H9 (cell line): ENCODE measurements at regions not wholly inside any gene's neighbourhood (a gene's known extent, or its start where the extent isn't known, plus 50 kb on each side); places are given as distances from the start of the nearest gene placed in this dataset.

ENCODE experiments used
- DNase-seq: peaks from one replicate; pipeline ENCODE4 v3.0.0-alpha.2; 2017
- H2AFZ ChIP-seq: one replicate; pipeline ENCODE4 v1.6.1; 2013; ENCODE audit warnings: mild to moderate bottlenecking, low read length, control low read depth, moderate library complexity
- H2AK5ac ChIP-seq: 2 replicates; pipeline ENCODE4 v1.6.1; 2013; ENCODE audit warnings: low read length, control low read depth, mixed read lengths; ENCODE audit not compliant: insufficient read length
- H2BK120ac ChIP-seq: one replicate; pipeline ENCODE4 v1.6.1; 2013; ENCODE audit warnings: low read depth, mild to moderate bottlenecking, low read length, control low read depth, inconsistent platforms; ENCODE audit not compliant: poor library complexity, severe bottlenecking
- H2BK12ac ChIP-seq: 2 replicates; pipeline ENCODE4 v1.6.1; 2013; ENCODE audit warnings: low read length, control low read depth, mixed read lengths, low read depth; ENCODE audit not compliant: insufficient read length
- H2BK15ac ChIP-seq: 2 replicates; pipeline ENCODE4 v1.6.1; 2013; ENCODE audit warnings: low read depth, low read length, control low read depth
- H2BK20ac ChIP-seq: one replicate; pipeline ENCODE4 v1.6.1; 2013; ENCODE audit warnings: low read depth, mild to moderate bottlenecking, low read length, control low read depth, inconsistent platforms; ENCODE audit not compliant: poor library complexity, severe bottlenecking
- H2BK5ac ChIP-seq: 2 replicates; pipeline ENCODE4 v1.6.1; 2013; ENCODE audit warnings: low read length, control low read depth, mixed read lengths; ENCODE audit not compliant: insufficient read length
- H3K14ac ChIP-seq: 2 replicates; pipeline ENCODE4 v1.6.1; 2013; ENCODE audit warnings: low read length, control low read depth; ENCODE audit not compliant: insufficient read depth
- H3K18ac ChIP-seq: 2 replicates; pipeline ENCODE4 v1.6.1; 2013; ENCODE audit warnings: low read depth, mild to moderate bottlenecking, mixed read lengths, low read length, control low read depth; ENCODE audit not compliant: insufficient read length
- H3K23ac ChIP-seq: 2 replicates; pipeline ENCODE4 v1.6.1; 2013; ENCODE audit warnings: low read length, control low read depth, mixed read lengths, low read depth; ENCODE audit not compliant: insufficient read length
- H3K23me2 ChIP-seq: 2 replicates; pipeline ENCODE4 v1.6.1; 2013; ENCODE audit warnings: low read depth, mild to moderate bottlenecking, mixed read lengths, low read length, control low read depth; ENCODE audit not compliant: insufficient read length, poor library complexity, severe bottlenecking
- H3K27ac ChIP-seq: 2 replicates; pipeline ENCODE4 v1.5.1; 2013; ENCODE audit warnings: low read length, control low read depth, mixed read lengths, low read depth; ENCODE audit not compliant: insufficient read length
- H3K27me3 ChIP-seq: 2 replicates; pipeline ENCODE4 v1.6.1; 2013; ENCODE audit warnings: low read length, control low read depth, inconsistent platforms; ENCODE audit not compliant: insufficient read depth
- H3K4ac ChIP-seq: 2 replicates; pipeline ENCODE4 v1.6.1; 2013; ENCODE audit warnings: low read depth, mild to moderate bottlenecking, control low read depth, inconsistent platforms, low read length, moderate library complexity
- H3K4me1 ChIP-seq: 2 replicates; pipeline ENCODE4 v1.6.1; 2013; ENCODE audit warnings: low read length, control low read depth, inconsistent platforms; ENCODE audit not compliant: insufficient read depth
- H3K4me2 ChIP-seq: 2 replicates; pipeline ENCODE4 v1.6.1; 2013; ENCODE audit warnings: low read length, control low read depth, mixed read lengths; ENCODE audit not compliant: insufficient read length, insufficient read depth
- H3K56ac ChIP-seq: 2 replicates; pipeline ENCODE4 v1.6.1; 2013; ENCODE audit warnings: low read depth, mild to moderate bottlenecking, mixed read lengths, low read length, control low read depth; ENCODE audit not compliant: insufficient read length
- H3K79me1 ChIP-seq: 2 replicates; pipeline ENCODE4 v1.6.1; 2013; ENCODE audit warnings: low read depth, mild to moderate bottlenecking, moderate library complexity, low read length, control low read depth, inconsistent platforms; ENCODE audit not compliant: insufficient read depth, poor library complexity, severe bottlenecking
- H3K79me2 ChIP-seq: 2 replicates; pipeline ENCODE4 v1.6.1; 2013; ENCODE audit warnings: low read length, control low read depth, inconsistent platforms; ENCODE audit not compliant: insufficient read depth
- H3K9ac ChIP-seq: 2 replicates; pipeline ENCODE4 v1.6.1; 2013; ENCODE audit warnings: low read length, control low read depth, mixed read lengths; ENCODE audit not compliant: insufficient read length; ENCODE audit errors: extremely low read depth
- H3K9me3 ChIP-seq: one replicate; pipeline ENCODE4 v1.6.1; 2013; ENCODE audit warnings: low read depth, low read length, inconsistent platforms; ENCODE audit not compliant: control insufficient read depth
- H3T11ph ChIP-seq: one replicate; pipeline ENCODE4 v1.6.1; 2013; ENCODE audit warnings: mild to moderate bottlenecking, low read length, control low read depth, inconsistent platforms
- H4K20me1 ChIP-seq: one replicate; pipeline ENCODE4 v1.6.1; 2013; ENCODE audit not compliant: control insufficient read depth, insufficient read length, insufficient read depth
- H4K5ac ChIP-seq: 2 replicates; pipeline ENCODE4 v1.6.1; 2013; ENCODE audit warnings: low read depth, mild to moderate bottlenecking, mixed read lengths, low read length, control low read depth; ENCODE audit not compliant: insufficient read length
- H4K8ac ChIP-seq: replicated peaks from 2 replicates; pipeline ENCODE4 v1.6.1; 2013; ENCODE audit warnings: low read length, control low read depth, mixed read lengths, low read depth; ENCODE audit not compliant: insufficient read length
- H4K91ac ChIP-seq: 2 replicates; pipeline ENCODE4 v1.6.1; 2013; ENCODE audit warnings: low read depth, mild to moderate bottlenecking, moderate library complexity, mixed read lengths, low read length, control low read depth; ENCODE audit not compliant: insufficient read length
- H3K27ac Mint-ChIP-seq, 3 experiments: 2 replicates in 2 of 3; 3 replicates in 1 of 3; pipeline ENCODE4 v1.8.0; 2020 to 2021; ENCODE audit warnings: mixed read lengths in 3 of 3, mild to moderate bottlenecking in 1 of 3, moderate library complexity in 1 of 3
- H3K27me3 Mint-ChIP-seq: 2 replicates; pipeline ENCODE4 v1.8.0; 2021; ENCODE audit warnings: low read depth, mild to moderate bottlenecking, moderate library complexity, mixed read lengths
- H3K36me3 Mint-ChIP-seq, 3 experiments: 2 replicates in 2 of 3; 3 replicates in 1 of 3; pipeline ENCODE4 v1.8.0; 2020 to 2021; ENCODE audit warnings: low read depth in 3 of 3, mixed read lengths in 3 of 3; ENCODE audit not compliant: insufficient read depth in 1 of 3
- H3K4me1 Mint-ChIP-seq, 2 experiments: 2 replicates each; pipeline ENCODE4 v1.8.0; 2020; ENCODE audit warnings: mixed read lengths in 2 of 2
- H3K4me3 Mint-ChIP-seq, 2 experiments: 2 replicates in 1 of 2; 3 replicates in 1 of 2; pipeline ENCODE4 v1.8.0; 2020 to 2021; ENCODE audit warnings: mild to moderate bottlenecking in 2 of 2, mixed read lengths in 2 of 2, moderate library complexity in 1 of 2
- H3K9me3 Mint-ChIP-seq, 2 experiments: 2 replicates in 1 of 2; 3 replicates in 1 of 2; pipeline ENCODE4 v1.8.0; 2020; ENCODE audit warnings: mild to moderate bottlenecking in 2 of 2, mixed read lengths in 2 of 2, moderate library complexity in 1 of 2
- WGBS: extraction: QIAGEN DNeasy Blood & Tissue Kit; methylation state at CpG from one replicate; pipeline ENCODE4 v1.1.7; 2013; ENCODE audit warnings: missing lambda C conversion rate, low lambda C conversion rate, mixed read lengths; ENCODE audit not compliant: insufficient read length; ENCODE audit errors: extremely low coverage; 5-methylcytosine and 5-hydroxymethylcytosine counted together
- TF ChIP-seq, protein P1 (sequence below): fragments of 200-600 bp; sonication (generic); conservative IDR thresholded peaks from 3 replicates; pipeline ENCODE4 v1.8.0; 2021; ENCODE audit warnings: antibody characterized with exemption, mild to moderate bottlenecking

DNA sequence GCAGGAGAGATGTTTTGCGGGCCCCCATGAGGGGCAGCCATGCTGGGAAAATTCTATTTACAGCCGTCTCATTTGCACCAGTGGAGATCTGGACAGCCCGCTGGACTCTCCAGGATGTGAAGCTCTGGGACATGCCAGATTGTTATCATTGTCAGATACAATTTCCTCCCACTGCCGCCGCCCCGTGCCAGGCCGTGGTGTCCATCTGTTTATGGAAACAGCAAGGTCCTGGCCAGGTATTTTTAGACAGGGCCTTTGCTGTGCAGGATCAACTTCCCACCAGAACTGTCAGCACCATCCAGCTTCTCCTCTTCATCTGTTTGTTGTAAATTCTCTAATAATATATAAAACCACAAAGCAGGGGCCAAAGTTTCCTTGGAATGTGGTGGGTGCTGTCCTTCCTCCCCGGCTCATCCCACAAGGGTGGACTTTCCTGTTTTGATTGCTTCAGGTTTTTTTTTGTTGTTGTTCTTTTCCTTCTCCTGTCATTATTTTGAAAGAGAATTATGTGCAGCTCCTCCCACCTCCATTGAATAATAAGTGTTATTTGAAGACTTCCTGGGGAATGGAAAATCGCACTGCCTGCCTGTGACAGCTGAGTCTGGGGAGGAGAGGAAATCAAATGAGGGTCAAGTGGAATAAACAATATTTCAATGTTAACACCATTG is 398.1 kb downstream of the TNS1 start:
- no CpG with 5 or more reads among the region's 9 CpGs for WGBS
- Mint-ChIP-seq H3K27ac (no peak overlapping the region; a peak in 1 of 7 replicates), H3K4me3 (no peak overlapping the region), H3K27me3 (peaks cover 14% of the 10 kb centered on the region), H3K36me3 (no peaks in the 10 kb centered on the region; a peak in 1 of 7 replicates), H3K9me3 (0 out of 5 replicates have a peak, but pooled peaks cover 0 to under 1% of the 10 kb centered on the region in 2 experiments), H3K4me1 (peaks cover 5 to 8% of the 10 kb centered on the region in 2 experiments)
- no peaks in the 10 kb centered on the region for H3K9me3 ChIP-seq
- no peak overlapping the region for H2BK20ac ChIP-seq
- H3K27me3 ChIP-seq: no peaks in the 10 kb centered on the region
- H3K9ac ChIP-seq: no peak overlapping the region
- H3K4me2 ChIP-seq: no peak overlapping the region
- H4K8ac ChIP-seq: no peak overlapping the region
- no peak overlapping the region for H3K56ac ChIP-seq
- no peak for DNase-seq
- H2AK5ac ChIP-seq: no peak overlapping the region
- H3T11ph ChIP-seq: no peak overlapping the region
- no peak overlapping the region for H4K5ac ChIP-seq
- no peak overlapping the region for H3K14ac ChIP-seq
- H3K79me2 ChIP-seq: no peaks in the 10 kb centered on the region
- no peak overlapping the region for H4K91ac ChIP-seq
- no peak overlapping the region for H2AFZ ChIP-seq
- no peak overlapping the region for H3K23ac ChIP-seq
- no peaks in the 10 kb centered on the region for H3K79me1 ChIP-seq
- H2BK12ac ChIP-seq: no peak overlapping the region
- H3K23me2 ChIP-seq: no peaks in the 10 kb centered on the region
- H2BK5ac ChIP-seq: no peak overlapping the region
- no peak overlapping the region for H2BK15ac ChIP-seq
- no peaks in the 10 kb centered on the region for H4K20me1 ChIP-seq
- H3K27ac ChIP-seq: no peak overlapping the region
- no peak overlapping the region for H3K4ac ChIP-seq
- H2BK120ac ChIP-seq: no peak overlapping the region
- H3K4me1 ChIP-seq: no peaks in the 10 kb centered on the region
- TF ChIP-seq, protein P1, sequence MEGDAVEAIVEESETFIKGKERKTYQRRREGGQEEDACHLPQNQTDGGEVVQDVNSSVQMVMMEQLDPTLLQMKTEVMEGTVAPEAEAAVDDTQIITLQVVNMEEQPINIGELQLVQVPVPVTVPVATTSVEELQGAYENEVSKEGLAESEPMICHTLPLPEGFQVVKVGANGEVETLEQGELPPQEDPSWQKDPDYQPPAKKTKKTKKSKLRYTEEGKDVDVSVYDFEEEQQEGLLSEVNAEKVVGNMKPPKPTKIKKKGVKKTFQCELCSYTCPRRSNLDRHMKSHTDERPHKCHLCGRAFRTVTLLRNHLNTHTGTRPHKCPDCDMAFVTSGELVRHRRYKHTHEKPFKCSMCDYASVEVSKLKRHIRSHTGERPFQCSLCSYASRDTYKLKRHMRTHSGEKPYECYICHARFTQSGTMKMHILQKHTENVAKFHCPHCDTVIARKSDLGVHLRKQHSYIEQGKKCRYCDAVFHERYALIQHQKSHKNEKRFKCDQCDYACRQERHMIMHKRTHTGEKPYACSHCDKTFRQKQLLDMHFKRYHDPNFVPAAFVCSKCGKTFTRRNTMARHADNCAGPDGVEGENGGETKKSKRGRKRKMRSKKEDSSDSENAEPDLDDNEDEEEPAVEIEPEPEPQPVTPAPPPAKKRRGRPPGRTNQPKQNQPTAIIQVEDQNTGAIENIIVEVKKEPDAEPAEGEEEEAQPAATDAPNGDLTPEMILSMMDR: no peak
- no peak overlapping the region for H3K18ac ChIP-seq
